H1 (cell line): ENCODE measurements at regions not wholly inside any gene's neighbourhood (a gene's known extent, or its start where the extent isn't known, plus 50 kb on each side); places are given as distances from the start of the nearest gene placed in this dataset.

Experiments
- CTCF ChIA-PET: fragments of 300-600 bp; sonication (Branson Sonifier 250); formaldehyde crosslinking; loops from one replicate; lab custom pipeline; 2021; ENCODE audit not compliant: partially characterized antibody; lab: Charles Lee
- POLR2A ChIA-PET: fragments of 300-600 bp; sonication (Branson Sonifier 250); formaldehyde crosslinking; loops from one replicate; lab custom pipeline; 2021; ENCODE audit warnings: inconsistent platforms; ENCODE audit not compliant: partially characterized antibody; lab: Charles Lee
- DNase-seq, 2 experiments: peaks; one replicate each; pipeline versions ENCODE4 v3.0.0 to v3.0.0-alpha.2; 2010 to 2022; ENCODE audit warnings: low spot score in 2 of 2, low read depth in 1 of 2, mixed read lengths in 1 of 2
- FAIRE-seq: peaks from 2 replicates; lab custom pipeline; 2011; peaks lifted over from hg19 to GRCh38; lab: Jason Lieb, UNC
- H2AFZ ChIP-seq: 2 replicates; pipeline ENCODE4 v1.8.1; 2012; ENCODE audit warnings: low read length, inconsistent platforms
- H2AK5ac ChIP-seq: 2 replicates; pipeline ENCODE4 v1.6.1; 2013; ENCODE audit warnings: low read depth, low read length
- H2BK120ac ChIP-seq: replicated peaks from 2 replicates; pipeline ENCODE3; 2013; ENCODE audit warnings: low read depth, low read length, inconsistent platforms
- H2BK12ac ChIP-seq: 2 replicates; pipeline ENCODE4 v1.6.1; 2013; ENCODE audit warnings: low read depth, low read length
- H2BK15ac ChIP-seq: 2 replicates; pipeline ENCODE4 v1.6.1; 2013; ENCODE audit warnings: low read length
- H2BK20ac ChIP-seq: 2 replicates; pipeline ENCODE4 v1.6.1; 2013; ENCODE audit warnings: low read length
- H2BK5ac ChIP-seq: 2 replicates; pipeline ENCODE4 v1.6.1; 2013; ENCODE audit warnings: low read depth, low read length
- H3K14ac ChIP-seq: 2 replicates; pipeline ENCODE4 v1.6.1; 2013; ENCODE audit warnings: inconsistent platforms; ENCODE audit not compliant: insufficient read length
- H3K18ac ChIP-seq: 2 replicates; pipeline ENCODE4 v1.6.1; 2013; ENCODE audit warnings: low read length; ENCODE audit errors: extremely low read depth
- H3K23ac ChIP-seq: 2 replicates; pipeline ENCODE4 v1.6.1; 2013; ENCODE audit warnings: inconsistent platforms; ENCODE audit not compliant: insufficient read length
- H3K23me2 ChIP-seq: 2 replicates; pipeline ENCODE4 v1.6.1; 2013; ENCODE audit warnings: low read depth, low read length
- H3K27ac ChIP-seq: 2 replicates; pipeline ENCODE4 v1.6.1; 2011; ENCODE audit warnings: low read depth, low read length, inconsistent platforms
- H3K27me3 ChIP-seq, 4 experiments: replicated peaks in 1 of 4; 1 replicate in 1 of 4; 2 replicates in 3 of 4; pipeline versions ENCODE4 v1.6.1 to v1.8.1; 2011 to 2013; ENCODE audit warnings: low read length in 3 of 4, mild to moderate bottlenecking in 3 of 4, inconsistent platforms in 2 of 4, mixed read lengths in 2 of 4, moderate library complexity in 1 of 4; ENCODE audit not compliant: control insufficient read depth in 3 of 4, insufficient read depth in 3 of 4; ENCODE audit errors: extremely low read depth in 1 of 4
- H3K36me3 ChIP-seq, 4 experiments: 2 replicates each; pipeline versions ENCODE4 v1.6.1 to v1.8.1; 2011 to 2013; ENCODE audit warnings: mild to moderate bottlenecking in 4 of 4, low read length in 3 of 4, moderate library complexity in 2 of 4, control low read depth in 1 of 4, inconsistent platforms in 1 of 4; ENCODE audit not compliant: insufficient read depth in 4 of 4, control insufficient read depth in 2 of 4
- H3K4ac ChIP-seq: replicated peaks from 2 replicates; pipeline ENCODE3; 2013; ENCODE audit warnings: low read length, low read depth, mixed read lengths, inconsistent platforms; ENCODE audit not compliant: insufficient read length
- H3K4me1 ChIP-seq, 4 experiments: replicated peaks in 1 of 4; 1 replicate in 1 of 4; 2 replicates in 3 of 4; pipeline versions ENCODE4 v1.6.1 to v1.8.1; 2011 to 2013; ENCODE audit warnings: low read length in 3 of 4, inconsistent platforms in 2 of 4, mixed read lengths in 1 of 4; ENCODE audit not compliant: insufficient read depth in 4 of 4, control insufficient read depth in 3 of 4
- H3K4me2 ChIP-seq, 2 experiments: 2 replicates each; pipeline versions ENCODE4 v1.6.1 to v1.8.1; 2011 to 2013; ENCODE audit warnings: low read depth in 2 of 2, low read length in 2 of 2, control low read depth in 1 of 2, inconsistent platforms in 1 of 2, mild to moderate bottlenecking in 1 of 2; ENCODE audit not compliant: insufficient read depth in 1 of 2
- H3K4me3 ChIP-seq, 4 experiments: fragments of 200-600, 300-600 bp in 1 of 4; sonication (generic), shearing (Covaris generic), sonication (Bioruptor Twin) in 1 of 4; 2 replicates each; pipeline versions ENCODE4 v1.5.1 to v1.8.1; 2011 to 2016; ENCODE audit warnings: low read length in 4 of 4, low read depth in 3 of 4, control low read depth in 2 of 4, inconsistent platforms in 2 of 4, mild to moderate bottlenecking in 2 of 4, mixed read lengths in 1 of 4, moderate library complexity in 1 of 4; ENCODE audit not compliant: insufficient read depth in 2 of 4; ENCODE audit errors: extremely low read depth in 1 of 4
- H3K56ac ChIP-seq: replicated peaks from 2 replicates; pipeline ENCODE3; 2013; ENCODE audit warnings: low read depth, mild to moderate bottlenecking, mixed read lengths, low read length, inconsistent platforms; ENCODE audit not compliant: insufficient read length
- H3K79me1 ChIP-seq: 2 replicates; pipeline ENCODE4 v1.6.1; 2013; ENCODE audit warnings: low read depth, low read length, control low read depth
- H3K79me2 ChIP-seq, 2 experiments: 2 replicates each; pipeline versions ENCODE4 v1.6.1 to v1.8.1; 2012 to 2013; ENCODE audit warnings: low read length in 2 of 2, mild to moderate bottlenecking in 2 of 2, inconsistent platforms in 1 of 2; ENCODE audit not compliant: insufficient read depth in 2 of 2, control insufficient read depth in 1 of 2
- H3K9ac ChIP-seq, 4 experiments: replicated peaks in 1 of 4; 1 replicate in 1 of 4; 2 replicates in 3 of 4; pipeline versions ENCODE4 v1.6.1 to v1.8.1; 2011 to 2013; ENCODE audit warnings: low read depth in 3 of 4, low read length in 3 of 4, control low read depth in 2 of 4, mild to moderate bottlenecking in 2 of 4, moderate library complexity in 2 of 4, inconsistent platforms in 1 of 4; ENCODE audit errors: extremely low read depth in 1 of 4
- H3K9me3 ChIP-seq, 2 experiments: 2 replicates each; pipeline versions ENCODE4 v1.6.1 to v1.8.1; 2012 to 2013; ENCODE audit warnings: mild to moderate bottlenecking in 2 of 2, moderate library complexity in 2 of 2, control low read depth in 1 of 2, inconsistent platforms in 1 of 2, low read depth in 1 of 2, low read length in 1 of 2, mixed read lengths in 1 of 2; ENCODE audit not compliant: insufficient read depth in 2 of 2
- H4K20me1 ChIP-seq, 2 experiments: replicated peaks in 1 of 2; 2 replicates each; pipeline versions ENCODE3 to v1.8.1; 2011 to 2013; ENCODE audit warnings: inconsistent platforms in 2 of 2, low read length in 2 of 2, mild to moderate bottlenecking in 1 of 2; ENCODE audit not compliant: insufficient read depth in 2 of 2, control insufficient read depth in 1 of 2
- H4K5ac ChIP-seq: 2 replicates; pipeline ENCODE4 v1.6.1; 2013; ENCODE audit warnings: low read length, low read depth, mixed read lengths, inconsistent platforms; ENCODE audit not compliant: insufficient read length
- H4K8ac ChIP-seq: 2 replicates; pipeline ENCODE4 v1.8.0; 2013; ENCODE audit warnings: mild to moderate bottlenecking, moderate library complexity, low read length, inconsistent platforms; ENCODE audit not compliant: insufficient read depth; ENCODE audit errors: extremely low read depth
- H4K91ac ChIP-seq: replicated peaks from 2 replicates; pipeline ENCODE3; 2013; ENCODE audit warnings: low read length, mixed read lengths, inconsistent platforms; ENCODE audit not compliant: insufficient read length
- EP300 ChIP-seq, 2 experiments: IDR thresholded peaks; 1 replicate in 1 of 2; 2 replicates in 1 of 2; pipeline ENCODE4 v1.6.1; 2011 to 2012; ENCODE audit warnings: low read depth in 2 of 2, low read length in 2 of 2, mild to moderate bottlenecking in 2 of 2, borderline replicate concordance in 1 of 2, inconsistent platforms in 1 of 2, moderate library complexity in 1 of 2
- KDM5A ChIP-seq: fragments of 200-600 bp; IDR thresholded peaks from 2 replicates; pipeline ENCODE4 v1.7.1; 2012; ENCODE audit warnings: mild to moderate bottlenecking, low read length, inconsistent platforms, mixed read lengths
- SP2 ChIP-seq: IDR thresholded peaks from 2 replicates; pipeline ENCODE4 v1.6.1; 2012; ENCODE audit warnings: mild to moderate bottlenecking, low read length, inconsistent platforms
- TBP ChIP-seq: IDR thresholded peaks from 2 replicates; pipeline ENCODE4 v1.6.1; 2011; ENCODE audit warnings: low read depth, low read length, improper control_type of control experiment
- USF2 ChIP-seq: IDR thresholded peaks from 2 replicates; pipeline ENCODE4 v1.6.1; 2011; ENCODE audit warnings: low read length, improper control_type of control experiment
- WGBS, 2 experiments: shearing (Covaris generic) in 1 of 2; methylation state at CpG; one replicate each; pipeline versions ENCODE4 v1.1.6 to v1.1.7; 2013 to 2015; ENCODE audit warnings: low lambda C conversion rate in 2 of 2, mixed read lengths in 2 of 2, inconsistent platforms in 1 of 2, low coverage in 1 of 2, missing lambda C conversion rate in 1 of 2; ENCODE audit not compliant: insufficient replicate concordance in 2 of 2, insufficient coverage in 1 of 2, insufficient read length in 1 of 2; ENCODE audit errors: extremely low coverage in 1 of 2, missing lambda C conversion rate in 1 of 2; 5-methylcytosine and 5-hydroxymethylcytosine counted together

GRCh38 chr14:104253901-104254353, 115.5 kb downstream of the KIF26A start:
- no peak overlapping the region for H2AFZ ChIP-seq
- no peak for TF ChIP-seq EP300 (IDR thresholded peaks at IDR 0.05; ENCODE audit: borderline replicate concordance in 1 of 2, low read depth in 2 of 2, low read length in 2 of 2)
- no peak for TF ChIP-seq KDM5A
- no peak for TF ChIP-seq TBP
- no peak for TF ChIP-seq USF2
- TF ChIP-seq SP2: no peak
- H4K20me1 ChIP-seq: no peaks in the 10 kb centered on the region
- no peak overlapping the region for H4K5ac ChIP-seq
- H3K9ac ChIP-seq: no peak overlapping the region
- no peaks in the 10 kb centered on the region for H3K4me1 ChIP-seq
- no peak overlapping the region for H3K27ac ChIP-seq
- H3K9me3 ChIP-seq: no peaks in the 10 kb centered on the region
- no peaks in the 10 kb centered on the region; the same call in 1 of the 2 replicates for H3K23me2 ChIP-seq
- POLR2A ChIA-PET: no interaction called here
- DNase-seq (no peak), FAIRE-seq (no peak)
- H3K4ac ChIP-seq: no peak overlapping the region
- no peak overlapping the region; the same call in 1 of the 2 replicates for H2AK5ac ChIP-seq
- CTCF ChIA-PET: interaction anchor here (1.2 kb wide), 1 partner anchor 10 kb away, joined by 4 read pairs; no protein-coding TSS in a partner anchor
- H2BK120ac ChIP-seq: no peak overlapping the region
- no peak overlapping the region; the same call in 1 of the 2 replicates for H2BK5ac ChIP-seq
- no peaks in the 10 kb centered on the region for H3K36me3 ChIP-seq
- no peaks in the 10 kb centered on the region for H3K79me1 ChIP-seq
- no peak overlapping the region for H4K91ac ChIP-seq
- H3K4me2 ChIP-seq: no peak overlapping the region
- H3K56ac ChIP-seq: no peak overlapping the region
- WGBS, 2 experiments: 89% methylated on average over 12 of the region's 16 CpGs; no CpG with 5 or more reads in 1 of the 2 experiments
- 0 out of 2 replicates have a peak overlapping the region, but pooled peaks have one; percentile 11 for H2BK12ac ChIP-seq
- no peak overlapping the region for H3K18ac ChIP-seq
- H2BK20ac ChIP-seq: no peak overlapping the region
- no peak overlapping the region for H3K4me3 ChIP-seq
- no peaks in the 10 kb centered on the region for H3K27me3 ChIP-seq
- H3K14ac ChIP-seq: no peak overlapping the region
- H3K79me2 ChIP-seq: no peaks in the 10 kb centered on the region
- H3K23ac ChIP-seq: no peak overlapping the region
- no peak overlapping the region for H2BK15ac ChIP-seq
- no peak overlapping the region; the same call in 1 of the 2 replicates for H4K8ac ChIP-seq
